ENCODE measurements at regions not wholly inside any gene's neighbourhood (a gene's known extent, or its start where the extent isn't known, plus 50 kb on each side); places are given as distances from the start of the nearest gene placed in this dataset.

DNA sequence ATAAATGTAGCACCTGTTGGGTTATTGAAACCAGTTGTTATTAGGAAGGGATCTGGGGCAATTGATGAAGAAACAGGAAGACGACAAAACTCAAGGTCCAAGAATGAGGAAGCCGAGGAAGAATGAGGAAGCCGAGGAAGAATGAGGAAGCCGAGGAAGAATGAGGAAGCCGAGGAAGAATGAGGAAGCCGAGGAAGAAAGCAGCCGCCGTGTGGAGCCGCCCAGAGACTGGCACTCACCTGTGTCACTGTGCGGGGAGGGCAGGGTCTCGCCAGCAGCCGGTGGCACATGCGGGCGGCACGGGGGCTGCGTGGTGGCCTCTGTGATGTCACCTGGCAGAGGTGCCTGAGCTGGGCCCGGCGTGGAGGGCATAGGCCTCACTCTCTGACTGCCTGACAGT is 71.1 kb upstream of the CFAP46 start:
- H3K9ac ChIP-seq: no peak overlapping the region
- WGBS (ENCODE audit: low lambda C conversion rate): 80% methylated on average over 16 of the region's 18 CpGs
- H3K79me2 ChIP-seq (ENCODE audit: insufficient read depth): no peaks in the 10 kb centered on the region
- no peak overlapping the region for H3K27ac ChIP-seq (ENCODE audit: low read depth in 2 of 2, low read length in 1 of 2)
- H3K27me3 ChIP-seq (ENCODE audit: insufficient read depth): no peaks in the 10 kb centered on the region
- peaks cover 8% of the 10 kb centered on the region for H3F3A ChIP-seq (replicated peaks; ENCODE audit: insufficient read depth)
- H3K4me2 ChIP-seq: no peak overlapping the region
- no peaks in the 10 kb centered on the region for H3K9me2 ChIP-seq
- H2AFZ ChIP-seq (ENCODE audit: low read depth): no peak overlapping the region
- CTCF ChIA-PET: no interaction called here
- no peaks in the 10 kb centered on the region for H3K4me1 ChIP-seq (ENCODE audit: control insufficient read depth in 1 of 2, insufficient read depth in 2 of 2, low read depth in 1 of 2, low read length in 1 of 2)
- no peaks in the 10 kb centered on the region for H3K9me3 ChIP-seq
- no peak for DNase-seq
- POLR2A ChIA-PET: no interaction called here
- no peaks in the 10 kb centered on the region for H3K36me3 ChIP-seq (replicated peaks in 1 of 2; ENCODE audit: control insufficient read depth in 1 of 2, insufficient read depth in 2 of 2, low read length in 1 of 2)
- H4K20me1 ChIP-seq (ENCODE audit: insufficient read depth): no peaks in the 10 kb centered on the region
- no peak for TF ChIP-seq SIN3A (IDR thresholded peaks at IDR 0.05; ENCODE audit: borderline replicate concordance, low read depth, low read length)
- no peak for TF ChIP-seq FOSL2 (IDR thresholded peaks at IDR 0.05; ENCODE audit: borderline replicate concordance, low read depth)
- no peak for TF ChIP-seq YY1 (IDR thresholded peaks at IDR 0.05; ENCODE audit: low read depth)
- no peak for TF ChIP-seq ELF1 (IDR thresholded peaks at IDR 0.05)
- TF ChIP-seq, protein P1, sequence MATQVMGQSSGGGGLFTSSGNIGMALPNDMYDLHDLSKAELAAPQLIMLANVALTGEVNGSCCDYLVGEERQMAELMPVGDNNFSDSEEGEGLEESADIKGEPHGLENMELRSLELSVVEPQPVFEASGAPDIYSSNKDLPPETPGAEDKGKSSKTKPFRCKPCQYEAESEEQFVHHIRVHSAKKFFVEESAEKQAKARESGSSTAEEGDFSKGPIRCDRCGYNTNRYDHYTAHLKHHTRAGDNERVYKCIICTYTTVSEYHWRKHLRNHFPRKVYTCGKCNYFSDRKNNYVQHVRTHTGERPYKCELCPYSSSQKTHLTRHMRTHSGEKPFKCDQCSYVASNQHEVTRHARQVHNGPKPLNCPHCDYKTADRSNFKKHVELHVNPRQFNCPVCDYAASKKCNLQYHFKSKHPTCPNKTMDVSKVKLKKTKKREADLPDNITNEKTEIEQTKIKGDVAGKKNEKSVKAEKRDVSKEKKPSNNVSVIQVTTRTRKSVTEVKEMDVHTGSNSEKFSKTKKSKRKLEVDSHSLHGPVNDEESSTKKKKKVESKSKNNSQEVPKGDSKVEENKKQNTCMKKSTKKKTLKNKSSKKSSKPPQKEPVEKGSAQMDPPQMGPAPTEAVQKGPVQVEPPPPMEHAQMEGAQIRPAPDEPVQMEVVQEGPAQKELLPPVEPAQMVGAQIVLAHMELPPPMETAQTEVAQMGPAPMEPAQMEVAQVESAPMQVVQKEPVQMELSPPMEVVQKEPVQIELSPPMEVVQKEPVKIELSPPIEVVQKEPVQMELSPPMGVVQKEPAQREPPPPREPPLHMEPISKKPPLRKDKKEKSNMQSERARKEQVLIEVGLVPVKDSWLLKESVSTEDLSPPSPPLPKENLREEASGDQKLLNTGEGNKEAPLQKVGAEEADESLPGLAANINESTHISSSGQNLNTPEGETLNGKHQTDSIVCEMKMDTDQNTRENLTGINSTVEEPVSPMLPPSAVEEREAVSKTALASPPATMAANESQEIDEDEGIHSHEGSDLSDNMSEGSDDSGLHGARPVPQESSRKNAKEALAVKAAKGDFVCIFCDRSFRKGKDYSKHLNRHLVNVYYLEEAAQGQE (IDR thresholded peaks at IDR 0.05; ENCODE audit: low read depth, low read length): no peak
- no peak for TF ChIP-seq RFX5 (IDR thresholded peaks at IDR 0.05; ENCODE audit: low read length)
- H3K4me3 ChIP-seq (ENCODE audit: low read depth in 2 of 2, low read length in 1 of 2): no peak overlapping the region

- CTCF ChIA-PET: no interaction called here
- 81% methylated on average over 45 of the region's 58 CpGs for WGBS (ENCODE audit: low lambda C conversion rate)
- Histone ChIP-seq H3K4me1 (ENCODE audit: control insufficient read depth in 1 of 2, insufficient read depth in 2 of 2, low read depth in 1 of 2, low read length in 1 of 2) (no peaks in the 10 kb centered on the region), H3K9me2 (no peaks in the 10 kb centered on the region), H3K4me3 (ENCODE audit: low read depth in 2 of 2, low read length in 1 of 2) (no peak overlapping the region), H3K9me3 (no peaks in the 10 kb centered on the region), H3F3A (replicated peaks; ENCODE audit: insufficient read depth) (peaks cover 8% of the 10 kb centered on the region), H3K27me3 (ENCODE audit: insufficient read depth) (no peaks in the 10 kb centered on the region), H3K79me2 (ENCODE audit: insufficient read depth) (no peaks in the 10 kb centered on the region), H3K27ac (ENCODE audit: low read depth in 2 of 2, low read length in 1 of 2) (no peak overlapping the region), H4K20me1 (ENCODE audit: insufficient read depth) (no peaks in the 10 kb centered on the region), H3K9ac (no peak overlapping the region), H2AFZ (ENCODE audit: low read depth) (no peak overlapping the region), H3K4me2 (no peak overlapping the region), H3K36me3 (replicated peaks in 1 of 2; ENCODE audit: control insufficient read depth in 1 of 2, insufficient read depth in 2 of 2, low read length in 1 of 2) (no peaks in the 10 kb centered on the region)
- POLR2A ChIA-PET: no interaction called here
- DNase-seq: no peak
- TF ChIP-seq GABPA (IDR thresholded peaks at IDR 0.05; ENCODE audit: low read depth) (no peak), FOXM1 (IDR thresholded peaks at IDR 0.05; ENCODE audit: low read depth) (no peak)
These were observed 70.4 kb upstream of the CFAP46 start for GRCh38 chr10:133012573-133013359.

Measured in SK-N-SH (cell line).